ENCODE measurements at regions not wholly inside any gene's neighbourhood (a gene's known extent, or its start where the extent isn't known, plus 50 kb on each side); places are given as distances from the start of the nearest gene placed in this dataset.
"Not testable (repeated sequence)": the region's sequence is repeated elsewhere in the genome, so short reads cannot be mapped to it uniquely, and the experiment has no call there.

DNA sequence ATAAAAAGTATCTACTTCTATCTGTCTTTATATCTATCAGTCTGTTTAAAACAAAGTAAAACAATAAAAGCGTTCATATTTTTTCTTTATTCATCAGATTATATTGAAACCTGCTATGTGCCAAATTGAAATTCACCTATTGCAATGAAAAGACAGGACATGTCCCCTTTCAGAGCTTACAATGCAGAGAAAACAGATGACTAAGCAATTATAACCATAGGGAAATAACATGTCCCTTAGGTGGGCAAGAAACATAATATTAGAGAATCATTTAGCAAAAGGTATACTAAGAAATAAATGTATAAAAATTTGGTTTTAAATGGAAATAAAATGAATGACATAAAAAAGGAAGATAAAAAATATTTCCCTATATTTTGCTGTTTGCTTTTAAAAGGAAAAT lies 1421.3 kb downstream of the FSCB start:
- H3K79me2 ChIP-seq (ENCODE audit: control insufficient read depth, insufficient read depth, low read length) = no peaks in the 10 kb centered on the region
- H2BK120ac ChIP-seq (ENCODE audit: low read depth, low read length) = no peak overlapping the region
- no peak overlapping the region for H3K9ac ChIP-seq (ENCODE audit: low read length)
- no peak overlapping the region for H3K23ac ChIP-seq (ENCODE audit: low read length)
- no peak overlapping the region for H2AK5ac ChIP-seq (ENCODE audit: low read length)
- H3K18ac ChIP-seq (ENCODE audit: low read length) = no peak overlapping the region
- DNase-seq = no peak
- H3K27me3 ChIP-seq (ENCODE audit: insufficient read depth, low read length, poor library complexity) = no peaks in the 10 kb centered on the region
- no peak overlapping the region for H3K4me2 ChIP-seq (ENCODE audit: low read length)
- H2BK5ac ChIP-seq (ENCODE audit: low read length) = no peak overlapping the region
- no peak overlapping the region for H3K4ac ChIP-seq (ENCODE audit: low read depth, low read length)
- no peaks in the 10 kb centered on the region for H3K36me3 ChIP-seq (ENCODE audit: control insufficient read depth, insufficient read depth, low read length)
- no peaks in the 10 kb centered on the region for H3K79me1 ChIP-seq (ENCODE audit: low read length)
- H3K4me3 ChIP-seq (ENCODE audit: low read length) = no peak overlapping the region
- WGBS (ENCODE audit: extremely low coverage, insufficient coverage, low lambda C conversion rate) = no CpG with 5 or more reads among the region's 1 CpG
- no peak overlapping the region for H3K56ac ChIP-seq (ENCODE audit: low read length)
- no peak overlapping the region for H2BK15ac ChIP-seq (replicated peaks; ENCODE audit: low read depth)
- no peak overlapping the region for H3K27ac ChIP-seq (ENCODE audit: low read depth, low read length)
- H4K5ac ChIP-seq (ENCODE audit: low read length) = no peak overlapping the region
- no peaks in the 10 kb centered on the region for H3K4me1 ChIP-seq (ENCODE audit: control insufficient read depth, low read depth, low read length)
- no peak overlapping the region for H4K8ac ChIP-seq (ENCODE audit: low read depth, low read length)

DNA sequence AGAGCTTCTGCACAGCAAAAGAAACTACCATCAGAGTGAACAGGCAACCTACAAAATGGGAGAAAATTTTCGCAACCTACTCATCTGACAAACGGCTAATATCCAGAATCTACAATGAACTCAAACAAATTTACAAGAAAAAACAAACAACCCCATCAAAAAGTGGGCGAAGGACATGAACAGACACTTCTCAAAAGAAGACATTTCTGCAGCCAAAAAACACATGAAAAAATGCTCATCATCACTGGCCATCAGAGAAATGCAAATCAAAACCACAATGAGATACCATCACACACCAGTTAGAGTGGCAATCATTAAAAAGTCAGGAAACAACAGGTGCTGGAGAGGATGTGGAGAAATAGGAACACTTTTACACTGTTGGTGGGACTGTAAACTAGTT lies 1439.7 kb downstream of the FSCB start:
- H3K18ac ChIP-seq (ENCODE audit: low read length); H3K56ac ChIP-seq (ENCODE audit: low read length); H2AK5ac ChIP-seq (ENCODE audit: low read length); H3K4me3 ChIP-seq (ENCODE audit: low read length); H3K4me2 ChIP-seq (ENCODE audit: low read length); H3K27ac ChIP-seq (ENCODE audit: low read depth, low read length); H3K27me3 ChIP-seq (ENCODE audit: insufficient read depth, low read length, poor library complexity); H3K4ac ChIP-seq (ENCODE audit: low read depth, low read length); H3K9ac ChIP-seq (ENCODE audit: low read length); H3K79me2 ChIP-seq (ENCODE audit: control insufficient read depth, insufficient read depth, low read length); H3K4me1 ChIP-seq (ENCODE audit: control insufficient read depth, low read depth, low read length); H2BK15ac ChIP-seq (replicated peaks; ENCODE audit: low read depth); H2BK5ac ChIP-seq (ENCODE audit: low read length); H3K79me1 ChIP-seq (ENCODE audit: low read length); H2BK120ac ChIP-seq (ENCODE audit: low read depth, low read length); H4K8ac ChIP-seq (ENCODE audit: low read depth, low read length); H4K5ac ChIP-seq (ENCODE audit: low read length); H3K23ac ChIP-seq (ENCODE audit: low read length); H3K36me3 ChIP-seq (ENCODE audit: control insufficient read depth, insufficient read depth, low read length); DNase-seq: not testable (repeated sequence)
- WGBS (ENCODE audit: extremely low coverage, insufficient coverage, low lambda C conversion rate) = no CpG with 5 or more reads among the region's 3 CpGs

DNA sequence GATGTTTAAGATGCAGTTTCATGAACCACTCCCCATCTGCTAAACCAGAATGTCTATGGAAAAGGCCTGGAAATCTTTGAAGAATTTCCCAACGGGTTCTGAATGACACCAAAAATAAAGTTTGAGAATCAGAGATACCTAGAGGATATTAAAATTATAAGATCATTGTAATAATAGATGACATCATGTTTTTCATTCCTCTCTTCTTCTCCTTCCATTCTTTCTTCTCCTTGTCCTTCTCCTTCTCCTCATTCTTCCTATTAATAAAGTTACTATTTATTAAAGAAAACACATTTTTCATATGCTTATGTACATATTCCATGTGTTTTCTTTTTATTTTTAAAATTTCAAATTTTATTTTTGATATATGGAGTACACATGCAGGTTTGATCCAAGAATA lies 1449.4 kb downstream of the LRFN5 start:
- Histone ChIP-seq H4K8ac (ENCODE audit: low read depth, low read length) (no peak overlapping the region), H3K27ac (ENCODE audit: low read depth, low read length) (no peak overlapping the region), H2BK15ac (replicated peaks; ENCODE audit: low read depth) (no peak overlapping the region), H2BK120ac (ENCODE audit: low read depth, low read length) (no peak overlapping the region), H4K5ac (ENCODE audit: low read length) (no peak overlapping the region), H3K4me1 (ENCODE audit: control insufficient read depth, low read depth, low read length) (no peaks in the 10 kb centered on the region), H3K4me3 (ENCODE audit: low read length) (no peak overlapping the region), H3K79me2 (ENCODE audit: control insufficient read depth, insufficient read depth, low read length) (no peaks in the 10 kb centered on the region), H3K56ac (ENCODE audit: low read length) (no peak overlapping the region), H3K36me3 (ENCODE audit: control insufficient read depth, insufficient read depth, low read length) (no peaks in the 10 kb centered on the region), H3K4ac (ENCODE audit: low read depth, low read length) (no peak overlapping the region), H3K23ac (ENCODE audit: low read length) (no peak overlapping the region), H3K18ac (ENCODE audit: low read length) (no peak overlapping the region), H3K4me2 (ENCODE audit: low read length) (no peak overlapping the region), H2AK5ac (ENCODE audit: low read length) (no peak overlapping the region), H3K9ac (ENCODE audit: low read length) (no peak overlapping the region), H3K27me3 (ENCODE audit: insufficient read depth, low read length, poor library complexity) (no peaks in the 10 kb centered on the region), H2BK5ac (ENCODE audit: low read length) (no peak overlapping the region), H3K79me1 (ENCODE audit: low read length) (no peaks in the 10 kb centered on the region)
- WGBS (ENCODE audit: extremely low coverage, insufficient coverage, low lambda C conversion rate) = no CpG with 5 or more reads among the region's 1 CpG
- DNase-seq = no peak

DNA sequence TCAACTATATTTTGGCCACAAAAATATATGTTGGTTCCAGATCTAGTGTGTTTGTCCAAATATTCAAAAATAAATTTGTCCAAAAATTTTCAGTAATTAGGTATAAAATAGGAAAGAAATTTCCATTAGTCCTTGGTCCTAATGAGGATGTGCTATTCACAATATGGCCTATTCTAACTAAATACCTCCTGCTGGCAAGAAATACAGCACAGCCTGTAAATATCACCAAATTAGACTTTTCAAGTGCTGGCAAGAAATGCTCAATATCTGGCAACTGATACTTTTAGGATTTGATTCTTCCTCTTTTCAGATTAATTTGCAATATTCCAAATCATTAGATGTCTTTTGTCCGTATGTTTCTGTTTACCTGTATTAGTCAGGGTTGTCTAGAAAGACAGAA lies 1446.2 kb downstream of the LRFN5 start:
- H2BK5ac ChIP-seq (ENCODE audit: low read length) = no peak overlapping the region
- H3K4me2 ChIP-seq (ENCODE audit: low read length) = no peak overlapping the region
- H4K8ac ChIP-seq (ENCODE audit: low read depth, low read length) = no peak overlapping the region
- no peaks in the 10 kb centered on the region for H3K36me3 ChIP-seq (ENCODE audit: control insufficient read depth, insufficient read depth, low read length)
- H4K5ac ChIP-seq (ENCODE audit: low read length) = no peak overlapping the region
- DNase-seq = no peak
- no peak overlapping the region for H3K18ac ChIP-seq (ENCODE audit: low read length)
- H3K79me1 ChIP-seq (ENCODE audit: low read length) = no peaks in the 10 kb centered on the region
- H2AK5ac ChIP-seq (ENCODE audit: low read length) = no peak overlapping the region
- no CpG with 5 or more reads among the region's 1 CpG for WGBS (ENCODE audit: extremely low coverage, insufficient coverage, low lambda C conversion rate)
- no peaks in the 10 kb centered on the region for H3K79me2 ChIP-seq (ENCODE audit: control insufficient read depth, insufficient read depth, low read length)
- no peak overlapping the region for H2BK15ac ChIP-seq (replicated peaks; ENCODE audit: low read depth)
- H3K9ac ChIP-seq (ENCODE audit: low read length) = no peak overlapping the region
- no peak overlapping the region for H3K4me3 ChIP-seq (ENCODE audit: low read length)
- H3K23ac ChIP-seq (ENCODE audit: low read length) = no peak overlapping the region
- H3K27ac ChIP-seq (ENCODE audit: low read depth, low read length) = no peak overlapping the region
- no peaks in the 10 kb centered on the region for H3K4me1 ChIP-seq (ENCODE audit: control insufficient read depth, low read depth, low read length)
- no peak overlapping the region for H3K4ac ChIP-seq (ENCODE audit: low read depth, low read length)
- no peaks in the 10 kb centered on the region for H3K27me3 ChIP-seq (ENCODE audit: insufficient read depth, low read length, poor library complexity)
- no peak overlapping the region for H3K56ac ChIP-seq (ENCODE audit: low read length)
- H2BK120ac ChIP-seq (ENCODE audit: low read depth, low read length) = no peak overlapping the region

DNA sequence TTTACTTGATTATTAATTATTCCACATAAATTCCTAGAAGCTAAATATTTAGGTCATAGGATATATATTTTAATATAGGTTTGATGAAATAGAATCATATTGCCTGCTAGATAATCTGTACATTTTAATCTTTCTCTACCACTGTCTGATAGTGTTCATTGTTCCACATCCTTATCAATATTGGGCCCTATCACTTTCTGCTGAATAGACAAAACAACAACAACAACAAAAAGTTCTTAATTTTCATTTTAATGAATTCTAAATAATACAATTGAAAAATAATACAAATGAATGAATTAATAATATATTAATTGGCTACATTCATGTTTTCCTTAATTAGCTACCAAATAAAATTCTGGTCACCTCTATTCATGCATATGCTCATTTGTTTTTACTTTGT lies 1437.2 kb downstream of the LRFN5 start:
- Histone ChIP-seq H2AK5ac (ENCODE audit: low read length) (no peak overlapping the region), H3K79me1 (ENCODE audit: low read length) (no peaks in the 10 kb centered on the region), H2BK5ac (ENCODE audit: low read length) (no peak overlapping the region), H3K27me3 (ENCODE audit: insufficient read depth, low read length, poor library complexity) (no peaks in the 10 kb centered on the region), H3K4ac (ENCODE audit: low read depth, low read length) (no peak overlapping the region), H2BK120ac (ENCODE audit: low read depth, low read length) (no peak overlapping the region), H3K4me3 (ENCODE audit: low read length) (no peak overlapping the region), H3K79me2 (ENCODE audit: control insufficient read depth, insufficient read depth, low read length) (no peaks in the 10 kb centered on the region), H3K36me3 (ENCODE audit: control insufficient read depth, insufficient read depth, low read length) (no peaks in the 10 kb centered on the region), H3K4me1 (ENCODE audit: control insufficient read depth, low read depth, low read length) (no peaks in the 10 kb centered on the region), H3K4me2 (ENCODE audit: low read length) (no peak overlapping the region), H3K27ac (ENCODE audit: low read depth, low read length) (no peak overlapping the region), H3K9ac (ENCODE audit: low read length) (no peak overlapping the region), H3K23ac (ENCODE audit: low read length) (no peak overlapping the region), H2BK15ac (replicated peaks; ENCODE audit: low read depth) (no peak overlapping the region), H4K8ac (ENCODE audit: low read depth, low read length) (no peak overlapping the region), H3K56ac (ENCODE audit: low read length) (no peak overlapping the region), H4K5ac (ENCODE audit: low read length) (no peak overlapping the region), H3K18ac (ENCODE audit: low read length) (no peak overlapping the region)
- DNase-seq = no peak

DNA sequence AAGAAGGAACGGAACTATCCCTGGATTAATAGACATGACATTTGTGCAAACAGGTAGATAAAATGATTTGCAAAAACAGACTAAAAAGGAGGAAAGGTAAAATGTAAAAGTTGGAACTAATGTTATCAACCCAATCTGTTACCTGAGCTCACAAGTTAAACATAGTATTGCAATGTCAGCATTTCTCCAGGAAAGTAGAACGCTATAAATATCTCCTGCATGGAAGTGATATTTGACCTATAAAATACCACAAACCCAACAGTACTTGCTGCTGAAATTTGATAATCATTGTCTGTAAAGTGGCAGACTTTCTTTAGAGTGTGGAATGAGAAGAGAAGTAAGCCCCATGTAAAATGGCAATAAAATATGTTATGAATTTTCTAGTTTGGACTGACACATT lies 1435.7 kb downstream of the LRFN5 start:
- H3K56ac ChIP-seq (ENCODE audit: low read length) = no peak overlapping the region
- no peaks in the 10 kb centered on the region for H3K36me3 ChIP-seq (ENCODE audit: control insufficient read depth, insufficient read depth, low read length)
- H3K27ac ChIP-seq (ENCODE audit: low read depth, low read length) = no peak overlapping the region
- no peak overlapping the region for H3K4me3 ChIP-seq (ENCODE audit: low read length)
- WGBS (ENCODE audit: extremely low coverage, insufficient coverage, low lambda C conversion rate) = no CpG with 5 or more reads among the region's 2 CpGs
- H2AK5ac ChIP-seq (ENCODE audit: low read length) = no peak overlapping the region
- no peak overlapping the region for H4K8ac ChIP-seq (ENCODE audit: low read depth, low read length)
- H4K5ac ChIP-seq (ENCODE audit: low read length) = no peak overlapping the region
- no peak overlapping the region for H3K9ac ChIP-seq (ENCODE audit: low read length)
- H3K79me2 ChIP-seq (ENCODE audit: control insufficient read depth, insufficient read depth, low read length) = no peaks in the 10 kb centered on the region
- H3K23ac ChIP-seq (ENCODE audit: low read length) = no peak overlapping the region
- DNase-seq = no peak
- no peak overlapping the region for H3K18ac ChIP-seq (ENCODE audit: low read length)
- no peaks in the 10 kb centered on the region for H3K79me1 ChIP-seq (ENCODE audit: low read length)
- no peaks in the 10 kb centered on the region for H3K4me1 ChIP-seq (ENCODE audit: control insufficient read depth, low read depth, low read length)
- no peak overlapping the region for H2BK120ac ChIP-seq (ENCODE audit: low read depth, low read length)
- no peak overlapping the region for H2BK5ac ChIP-seq (ENCODE audit: low read length)
- H3K27me3 ChIP-seq (ENCODE audit: insufficient read depth, low read length, poor library complexity) = no peaks in the 10 kb centered on the region
- H3K4ac ChIP-seq (ENCODE audit: low read depth, low read length) = no peak overlapping the region
- no peak overlapping the region for H2BK15ac ChIP-seq (replicated peaks; ENCODE audit: low read depth)
- no peak overlapping the region for H3K4me2 ChIP-seq (ENCODE audit: low read length)
